SHP77 treated with DMSO at 0.1 percent for 48 hours (cell line): ENCODE measurements at regions not wholly inside any gene's neighbourhood (a gene's known extent, or its start where the extent isn't known, plus 50 kb on each side); places are given as distances from the start of the nearest gene placed in this dataset.
A peak's percentile ranks its signal among the peaks of the same experiment; 100 is the strongest.
"Not testable (repeated sequence)": the region's sequence is repeated elsewhere in the genome, so short reads cannot be mapped to it uniquely, and the experiment has no call there.

ENCODE experiments used
- DNase-seq: peaks from one replicate; lab custom pipeline; 2025; lab: John Stamatoyannopoulos, UW

DNA sequence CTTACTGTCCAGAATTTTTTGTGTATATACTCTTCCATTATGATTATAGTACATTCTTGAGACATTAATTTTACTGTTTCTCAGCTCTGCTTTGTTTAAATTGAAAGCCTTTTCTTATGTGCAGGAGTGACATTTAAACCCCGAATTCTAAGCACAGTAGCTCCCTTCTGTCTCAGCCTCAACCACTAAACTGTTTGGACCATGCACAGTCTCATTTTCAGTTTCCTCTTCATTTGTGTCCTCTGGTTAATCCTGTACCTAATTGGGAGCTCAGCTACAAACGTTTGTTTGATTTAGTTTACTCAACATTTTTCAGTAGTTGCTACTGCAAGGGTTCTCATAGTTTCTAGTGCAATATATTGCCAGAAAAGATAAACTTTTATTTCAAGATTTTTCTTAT lies 206.3 kb downstream of the SLITRK5 start:
- no peak for DNase-seq

GRCh38 chr13:87878706-87879105 lies 207.5 kb downstream of the SLITRK5 start:
- no peak for DNase-seq

- DNase-seq = peak; percentile 66
Measured at GRCh38 chr13:87884884-87885283, 213.7 kb downstream of the SLITRK5 start.

- DNase-seq = no peak
Measured at GRCh38 chr13:87887459-87888123, 216.4 kb downstream of the SLITRK5 start.

GRCh38 chr13:87889254-87889653 lies 218.1 kb downstream of the SLITRK5 start:
- peak; percentile 51 for DNase-seq

DNA sequence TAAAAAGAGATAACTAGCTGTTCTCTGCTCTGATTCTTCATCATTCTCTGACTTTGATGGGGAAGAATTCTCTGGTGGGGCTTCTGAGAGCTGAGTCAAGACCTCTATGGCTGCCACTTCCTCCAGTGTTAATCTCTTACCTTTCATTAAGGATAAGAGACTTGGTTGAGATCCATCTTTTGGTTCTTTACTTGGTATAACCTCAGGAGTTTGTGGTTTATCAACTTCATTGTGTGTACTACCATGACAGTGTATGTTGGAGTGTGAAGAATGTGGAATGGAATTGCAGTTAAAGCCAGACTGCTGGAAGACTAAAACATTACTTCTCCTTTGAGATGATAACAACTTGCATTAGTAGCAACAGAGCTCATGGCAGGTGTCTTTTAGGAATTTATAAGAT lies 222.0 kb downstream of the SLITRK5 start:
- no peak for DNase-seq

DNA sequence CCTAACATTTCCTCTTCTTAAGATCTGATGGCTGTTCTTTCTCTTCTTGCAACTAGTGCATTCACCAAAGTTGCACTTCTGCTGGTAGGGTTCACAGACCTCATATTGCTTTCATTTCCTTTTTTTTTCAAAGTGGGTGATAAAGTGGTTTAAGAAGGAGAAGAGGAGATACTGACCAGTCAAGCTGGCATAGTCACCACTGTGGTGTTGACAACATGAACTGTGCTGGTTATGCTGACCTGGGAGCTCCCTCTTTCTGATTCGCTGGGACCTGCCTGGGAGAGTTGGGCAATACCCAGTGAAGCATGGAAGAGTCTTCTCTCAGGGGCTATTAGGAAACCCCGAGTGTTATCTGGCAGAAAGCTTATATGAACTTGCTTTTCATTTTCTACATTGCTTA lies 222.9 kb downstream of the SLITRK5 start:
- no peak for DNase-seq

- no peak for DNase-seq
Measured at GRCh38 chr13:87903553-87903952, 232.4 kb downstream of the SLITRK5 start.

DNA sequence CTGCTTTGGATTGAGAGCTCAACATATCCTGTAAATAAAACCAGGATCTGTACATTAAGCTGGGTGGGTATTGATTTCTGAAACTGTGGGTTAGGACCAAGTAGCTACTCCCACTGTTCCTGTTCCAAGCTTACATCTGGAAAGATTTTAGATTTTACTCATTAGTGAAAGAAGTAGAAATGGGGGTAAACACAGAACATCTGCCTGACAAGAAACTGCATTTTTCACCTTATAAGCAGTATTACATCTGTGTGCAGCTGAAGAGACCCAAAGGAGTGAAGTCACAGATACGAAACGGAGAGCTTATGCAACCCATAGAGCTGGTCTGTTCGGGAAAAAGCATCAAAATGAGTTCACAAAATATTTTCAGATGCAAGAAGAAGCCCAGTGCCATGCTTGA lies 235.2 kb downstream of the SLITRK5 start:
- no peak for DNase-seq

DNA sequence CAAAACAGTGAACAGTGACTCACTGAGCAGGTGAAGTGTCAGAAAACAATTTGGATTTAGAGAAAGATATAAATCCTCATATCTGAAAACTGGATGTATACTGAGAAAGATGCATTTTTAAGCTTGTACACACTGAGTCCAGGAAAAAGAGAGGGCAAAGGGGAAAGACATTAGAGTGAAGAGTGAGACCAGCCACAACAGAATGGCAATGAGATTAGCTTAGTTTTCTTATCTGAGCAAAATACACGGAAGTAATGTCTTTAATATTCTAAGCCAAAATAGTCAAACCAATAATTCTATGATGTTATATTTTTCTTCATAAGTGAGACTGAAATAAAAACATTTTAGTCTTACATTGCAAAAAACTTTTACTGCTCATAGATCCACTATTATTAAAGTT lies 236.0 kb downstream of the SLITRK5 start:
- no peak for DNase-seq

GRCh38 chr13:87919956-87920355 lies 248.8 kb downstream of the SLITRK5 start:
- no peak for DNase-seq

DNA sequence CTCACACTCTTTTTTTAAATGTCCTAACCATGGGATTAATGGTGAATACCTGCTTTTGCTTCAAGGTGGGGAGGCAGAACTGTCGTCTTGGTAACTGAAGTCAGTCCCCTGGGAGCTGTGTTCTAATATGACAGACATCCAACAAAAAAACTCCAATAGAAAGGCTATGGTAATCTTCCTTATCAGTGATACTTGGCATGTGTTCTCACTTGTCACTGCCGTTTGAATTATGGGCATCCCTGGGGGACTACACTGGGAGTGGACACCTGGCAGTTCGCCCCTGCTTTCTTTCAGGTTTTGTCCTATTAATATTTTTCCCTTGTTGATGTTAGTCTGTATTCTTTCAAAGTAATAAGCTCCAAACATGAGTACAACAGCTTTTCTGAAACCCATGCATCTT lies 252.6 kb downstream of the SLITRK5 start:
- no peak for DNase-seq

GRCh38 chr13:87925006-87925405 lies 253.8 kb downstream of the SLITRK5 start:
- DNase-seq = no peak

GRCh38 chr13:87940776-87941175 lies 269.6 kb downstream of the SLITRK5 start:
- DNase-seq = no peak

- DNase-seq = no peak
Measured at GRCh38 chr13:87941226-87941625, 270.1 kb downstream of the SLITRK5 start.

DNA sequence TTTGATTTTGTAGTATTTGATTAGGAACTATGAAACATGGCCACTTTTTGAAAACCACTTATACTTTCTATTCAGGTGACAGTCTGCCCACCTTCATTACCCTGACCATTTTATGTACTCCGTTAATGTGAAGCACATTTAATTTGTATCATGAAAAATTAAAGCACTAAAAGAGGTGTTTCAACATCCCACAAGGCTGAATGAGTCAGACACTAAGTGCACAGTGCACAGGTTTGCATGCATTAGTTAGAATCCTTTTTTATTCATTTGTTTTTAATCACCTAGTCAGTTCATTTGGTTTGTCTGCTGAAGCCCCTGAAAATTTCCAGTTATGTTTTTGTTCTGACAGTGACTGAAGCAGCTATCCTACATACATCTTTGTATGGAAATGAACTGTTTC lies 271.0 kb downstream of the SLITRK5 start:
- DNase-seq = no peak

- DNase-seq = no peak
Measured at GRCh38 chr13:87944038-87944437, 272.9 kb downstream of the SLITRK5 start.

- DNase-seq = no peak
Measured at GRCh38 chr13:87952377-87952776, 281.2 kb downstream of the SLITRK5 start.

- no peak for DNase-seq
Measured at GRCh38 chr13:87953381-87953780, 282.2 kb downstream of the SLITRK5 start.

- no peak for DNase-seq
Measured at GRCh38 chr13:87954091-87954490, 282.9 kb downstream of the SLITRK5 start.

GRCh38 chr13:87961546-87961945 lies 290.4 kb downstream of the SLITRK5 start:
- no peak for DNase-seq

DNA sequence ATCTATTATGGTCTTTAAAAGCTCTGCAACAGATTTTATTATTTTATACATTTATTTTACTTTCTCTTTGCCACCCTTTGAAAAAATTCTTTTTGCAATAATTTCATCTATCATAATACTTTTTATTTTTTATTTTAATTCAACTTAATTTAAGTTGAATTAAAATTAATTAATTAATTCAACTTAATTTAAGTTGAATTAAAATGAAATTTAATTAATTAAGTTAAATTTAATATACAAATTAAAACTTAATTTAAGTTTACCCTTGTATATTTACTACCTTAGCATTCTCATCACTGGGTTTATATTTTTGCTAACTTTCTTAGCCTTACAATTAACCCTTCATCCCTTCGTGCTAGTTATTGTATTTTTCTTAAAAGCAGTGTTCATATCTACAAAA lies 301.4 kb downstream of the SLITRK5 start:
- DNase-seq = no peak

DNA sequence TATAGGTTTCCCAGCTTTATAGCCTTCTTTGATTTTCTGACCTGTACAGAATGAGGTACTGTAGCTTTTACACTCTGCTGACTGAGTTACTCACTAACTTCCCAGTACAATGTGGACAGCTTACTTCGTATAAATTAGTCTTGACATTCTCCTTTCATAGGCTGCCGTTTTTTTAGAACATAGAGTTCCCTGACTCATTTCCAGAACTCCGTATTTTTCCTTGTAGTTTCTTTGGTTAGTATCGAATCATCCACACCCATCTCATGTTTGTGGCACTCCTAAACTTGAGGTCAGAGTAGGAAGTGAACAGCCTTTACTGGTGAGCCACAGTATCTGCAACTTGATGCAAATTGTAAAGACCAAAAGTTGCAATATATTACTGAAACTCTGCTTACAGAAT lies 303.9 kb downstream of the SLITRK5 start:
- no peak for DNase-seq

- DNase-seq = not testable (repeated sequence)
Measured at GRCh38 chr13:87976650-87977049, 305.5 kb downstream of the SLITRK5 start.

GRCh38 chr13:87981416-87981815 lies 310.2 kb downstream of the SLITRK5 start:
- no peak for DNase-seq
